Gastroesophageal sphincter (tissue), 3 donors: ENCODE measurements at regions not wholly inside any gene's neighbourhood (a gene's known extent, or its start where the extent isn't known, plus 50 kb on each side); places are given as distances from the start of the nearest gene placed in this dataset.

ENCODE experiments used
- CTCF ChIP-seq, 4 experiments: fragments of 200-600 bp in 2 of 4; fragments of 450-650 bp in 2 of 4; sonication (generic) in 1 of 4; IDR thresholded peaks; one replicate each; pipeline ENCODE4 v1.5.1; 2017 to 2019; ENCODE audit warnings: antibody characterized with exemption in 4 of 4, mild to moderate bottlenecking in 2 of 4, moderate library complexity in 2 of 4
- POLR2A ChIP-seq, 2 donors: fragments of 450-650 bp; IDR thresholded peaks; one replicate each; pipeline ENCODE4 v1.6.1; 2017; ENCODE audit warnings: antibody characterized with exemption in 2 of 2, mild to moderate bottlenecking in 2 of 2, moderate library complexity in 1 of 2

GRCh38 chr2:21803550-21803949 lies 679.8 kb downstream of the TDRD15 start:
- TF ChIP-seq CTCF (IDR thresholded peaks at IDR 0.05) (no peak), POLR2A (IDR thresholded peaks at IDR 0.05) (no peak)
